Fibroblast of the aortic adventitia (primary cell): ENCODE measurements at regions not wholly inside any gene's neighbourhood (a gene's known extent, or its start where the extent isn't known, plus 50 kb on each side); places are given as distances from the start of the nearest gene placed in this dataset.
A peak's percentile ranks its signal among the peaks of the same experiment; 100 is the strongest.

Experiments
- DNase-seq: peaks from one replicate; pipeline ENCODE4 v3.0.0-alpha.2; 2010; ENCODE audit warnings: low read depth
- H3K4me3 ChIP-seq: 2 replicates; pipeline ENCODE4 v1.5.1; 2011; ENCODE audit warnings: low read depth, mild to moderate bottlenecking, control low read depth, low read length, moderate library complexity
- TF ChIP-seq, protein P1 (sequence below): IDR thresholded peaks from 2 replicates; pipeline ENCODE4 v1.5.1; 2011; ENCODE audit warnings: mild to moderate bottlenecking, low read length, control low read depth, inconsistent platforms; ENCODE audit not compliant: insufficient read depth

DNA sequence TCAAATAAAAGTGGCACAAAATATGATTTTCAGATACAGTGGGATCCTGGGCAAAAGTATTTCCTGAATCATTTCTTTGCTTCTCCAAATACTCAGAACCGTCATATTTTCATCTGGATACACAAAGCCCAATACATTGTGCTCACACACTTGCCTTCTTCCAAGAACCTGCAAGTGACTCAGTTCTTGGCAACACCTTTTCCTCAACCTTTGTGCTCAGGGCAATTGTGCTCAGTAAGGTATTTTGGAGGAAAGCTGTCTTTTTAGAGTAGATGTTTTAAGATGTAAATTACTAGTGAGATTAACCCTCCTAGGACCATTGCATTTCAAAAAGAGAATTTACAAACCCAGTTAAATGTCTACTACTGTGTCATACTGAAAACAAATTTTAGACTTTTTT, 233.5 kb downstream of the EFNB2 start:
- TF ChIP-seq, protein P1, sequence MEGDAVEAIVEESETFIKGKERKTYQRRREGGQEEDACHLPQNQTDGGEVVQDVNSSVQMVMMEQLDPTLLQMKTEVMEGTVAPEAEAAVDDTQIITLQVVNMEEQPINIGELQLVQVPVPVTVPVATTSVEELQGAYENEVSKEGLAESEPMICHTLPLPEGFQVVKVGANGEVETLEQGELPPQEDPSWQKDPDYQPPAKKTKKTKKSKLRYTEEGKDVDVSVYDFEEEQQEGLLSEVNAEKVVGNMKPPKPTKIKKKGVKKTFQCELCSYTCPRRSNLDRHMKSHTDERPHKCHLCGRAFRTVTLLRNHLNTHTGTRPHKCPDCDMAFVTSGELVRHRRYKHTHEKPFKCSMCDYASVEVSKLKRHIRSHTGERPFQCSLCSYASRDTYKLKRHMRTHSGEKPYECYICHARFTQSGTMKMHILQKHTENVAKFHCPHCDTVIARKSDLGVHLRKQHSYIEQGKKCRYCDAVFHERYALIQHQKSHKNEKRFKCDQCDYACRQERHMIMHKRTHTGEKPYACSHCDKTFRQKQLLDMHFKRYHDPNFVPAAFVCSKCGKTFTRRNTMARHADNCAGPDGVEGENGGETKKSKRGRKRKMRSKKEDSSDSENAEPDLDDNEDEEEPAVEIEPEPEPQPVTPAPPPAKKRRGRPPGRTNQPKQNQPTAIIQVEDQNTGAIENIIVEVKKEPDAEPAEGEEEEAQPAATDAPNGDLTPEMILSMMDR: no peak
- no peak overlapping the region for H3K4me3 ChIP-seq
- DNase-seq: no peak

DNA sequence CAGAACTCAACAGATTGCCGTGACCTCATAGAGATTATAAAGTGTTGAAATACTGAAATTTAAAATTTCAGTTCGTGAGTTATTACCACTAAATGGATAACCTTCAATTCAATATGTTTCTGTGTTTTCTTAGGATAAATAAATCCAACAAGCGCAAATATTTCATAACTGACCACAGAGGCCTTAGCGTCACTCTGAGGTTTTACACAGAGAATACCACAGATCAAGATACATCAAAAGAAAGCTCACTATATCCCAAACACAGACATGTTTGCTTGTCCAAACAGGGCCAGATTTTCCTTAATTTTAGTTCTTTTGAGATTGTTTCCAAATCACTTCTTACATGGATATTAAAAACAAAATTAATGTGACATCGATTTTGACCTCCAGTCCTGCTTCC, 235.8 kb downstream of the EFNB2 start:
- H3K4me3 ChIP-seq: no peak overlapping the region
- TF ChIP-seq, protein P1: no peak
- no peak for DNase-seq

DNA sequence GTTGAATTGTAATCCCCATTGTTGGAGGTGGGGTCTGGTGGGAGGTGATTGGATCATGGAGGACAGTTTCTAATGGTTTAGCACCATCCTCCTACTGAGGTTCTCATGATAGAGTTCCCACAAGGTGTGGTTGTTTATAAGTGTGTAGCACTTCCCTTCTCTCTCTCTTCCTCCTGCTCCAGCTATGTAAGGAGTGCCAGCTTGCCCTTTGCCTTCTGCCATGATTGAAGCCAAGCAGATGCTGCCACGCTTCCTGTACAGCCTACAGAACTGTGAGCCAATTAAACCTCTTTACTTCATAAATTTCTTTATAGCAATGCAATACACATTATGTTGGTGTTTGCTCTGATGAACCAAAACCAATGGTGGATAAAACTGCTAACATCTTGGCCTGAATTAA, 238.2 kb downstream of the EFNB2 start:
- TF ChIP-seq, protein P1: no peak
- H3K4me3 ChIP-seq: no peak overlapping the region
- no peak for DNase-seq

DNA sequence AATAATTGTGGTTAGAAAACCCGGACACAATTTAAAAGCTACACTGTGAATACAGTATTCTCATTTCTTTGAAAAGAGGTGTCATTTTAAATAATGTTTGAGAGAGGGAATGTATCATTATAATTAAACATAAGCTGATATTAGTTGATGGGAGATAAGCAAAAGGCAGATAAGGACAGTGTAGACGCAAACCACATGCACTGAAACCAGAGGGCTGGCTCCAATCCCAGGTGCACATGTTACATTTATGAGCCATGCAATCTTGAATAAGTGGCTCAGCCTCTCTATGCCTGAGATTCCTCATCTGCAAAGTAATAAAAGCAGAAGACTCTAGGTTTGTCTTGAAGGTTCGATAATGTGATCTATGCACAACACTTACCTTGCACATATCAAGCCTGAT, 238.7 kb downstream of the EFNB2 start:
- TF ChIP-seq, protein P1: no peak
- DNase-seq: peak; percentile 6
- no peak overlapping the region for H3K4me3 ChIP-seq

DNA sequence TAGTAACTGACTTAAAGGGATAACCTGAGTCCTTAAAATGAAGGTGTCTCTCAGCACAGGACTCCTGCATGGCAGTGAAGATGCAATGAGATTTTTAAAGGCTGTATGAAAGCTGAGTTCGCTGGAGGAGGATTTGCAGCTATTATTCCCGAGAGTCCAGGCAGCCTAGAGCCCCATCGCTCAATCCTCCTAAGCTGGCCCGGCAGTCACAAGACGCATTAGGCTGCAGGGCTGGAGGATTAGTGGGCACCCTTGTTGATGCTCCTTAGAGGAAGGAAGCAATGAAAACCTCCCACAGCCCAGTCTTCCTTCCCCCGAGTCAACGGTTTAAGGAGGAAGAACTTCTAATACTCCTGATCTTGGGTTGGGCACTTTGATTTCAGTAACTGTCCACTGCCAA, 239.5 kb downstream of the EFNB2 start:
- DNase-seq: no peak
- H3K4me3 ChIP-seq: no peak overlapping the region
- TF ChIP-seq, protein P1: no peak

DNA sequence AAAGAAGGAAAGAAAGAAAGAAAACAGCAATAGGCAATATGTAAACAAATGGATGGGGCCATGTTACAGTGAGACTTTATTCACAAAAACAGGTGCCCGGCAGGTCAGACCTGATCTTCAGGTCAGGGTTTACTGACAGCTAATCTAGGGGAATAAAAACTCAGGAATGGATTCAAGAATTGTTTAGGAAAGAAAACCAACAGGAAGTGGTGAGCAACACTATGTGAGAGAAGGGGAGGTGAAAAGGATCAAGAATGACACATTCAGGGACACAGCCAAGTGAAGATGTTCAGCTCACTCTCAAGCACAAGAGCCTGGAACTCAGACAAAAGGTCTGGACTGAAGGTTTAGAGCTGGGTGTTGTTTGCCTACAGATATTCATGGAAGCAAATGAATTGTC, 244.5 kb downstream of the EFNB2 start:
- H3K4me3 ChIP-seq: no peak overlapping the region
- TF ChIP-seq, protein P1: no peak
- DNase-seq: no peak

DNA sequence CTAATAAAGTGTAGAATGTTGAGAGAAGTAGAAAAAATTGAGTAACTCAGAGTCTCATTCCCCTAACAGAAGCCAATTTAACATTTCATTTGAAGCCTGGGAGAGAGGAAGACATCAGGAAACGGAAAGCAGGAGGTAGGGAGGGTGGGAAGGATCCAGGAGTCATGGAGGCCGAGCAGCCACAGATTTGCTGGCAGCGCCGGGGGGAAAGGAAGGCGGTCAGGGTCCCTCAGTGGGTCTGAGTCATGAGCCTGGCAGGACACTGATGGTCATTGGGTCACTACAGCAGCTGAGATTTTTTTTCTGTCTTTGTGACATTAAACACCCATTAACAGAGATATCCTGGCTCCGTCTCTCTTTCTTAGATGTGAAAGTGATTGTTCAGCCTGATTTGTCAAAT, 248.1 kb downstream of the EFNB2 start:
- no peak overlapping the region for H3K4me3 ChIP-seq
- TF ChIP-seq, protein P1: no peak
- no peak for DNase-seq
